ENCODE measurements at regions not wholly inside any gene's neighbourhood (a gene's known extent, or its start where the extent isn't known, plus 50 kb on each side); places are given as distances from the start of the nearest gene placed in this dataset.

- H3K27ac ChIP-seq = no peak overlapping the region
- no peak overlapping the region for H3K9ac ChIP-seq (ENCODE audit: low read depth in 2 of 2, low read length in 2 of 2)
- no peak overlapping the region for H3K4me3 ChIP-seq
- H3K4me1 ChIP-seq = no peaks in the 10 kb centered on the region
- no peaks in the 10 kb centered on the region for H3K27me3 ChIP-seq
- no peak for TF ChIP-seq CTCF (IDR thresholded peaks at IDR 0.05)
- no peaks in the 10 kb centered on the region for H3K9me3 ChIP-seq
- intact Hi-C loops (cut with DNase I) = no loop called here
- no peaks in the 10 kb centered on the region for H3K36me3 ChIP-seq
- no peak for DNase-seq
These were observed 544.9 kb downstream of the NSUN3 start for GRCh38 chr3:94607778-94608177.

GRCh38 chr3:94609908-94610307 lies 547.0 kb downstream of the NSUN3 start:
- Histone ChIP-seq H3K4me1 (no peaks in the 10 kb centered on the region), H3K9ac (ENCODE audit: low read depth in 2 of 2, low read length in 2 of 2) (no peak overlapping the region), H3K4me3 (no peak overlapping the region), H3K27me3 (no peaks in the 10 kb centered on the region), H3K27ac (no peak overlapping the region), H3K9me3 (no peaks in the 10 kb centered on the region), H3K36me3 (no peaks in the 10 kb centered on the region)
- TF ChIP-seq CTCF (IDR thresholded peaks at IDR 0.05) = no peak
- no peak for DNase-seq
- intact Hi-C loops (cut with DNase I) = no loop called here

- H3K27ac ChIP-seq = no peak overlapping the region
- intact Hi-C loops (cut with DNase I) = no loop called here
These were observed 548.7 kb downstream of the NSUN3 start for GRCh38 chr3:94611596-94611995.

GRCh38 chr3:94612631-94613030 lies 549.8 kb downstream of the NSUN3 start:
- intact Hi-C loops (cut with DNase I) = no loop called here

More at GRCh38 chr3:94611596-94611995, 548.7 kb downstream of the NSUN3 start:
- DNase-seq = no peak
- H3K27me3 ChIP-seq = no peaks in the 10 kb centered on the region
- H3K4me1 ChIP-seq = no peaks in the 10 kb centered on the region
- H3K36me3 ChIP-seq = no peaks in the 10 kb centered on the region
- H3K9ac ChIP-seq (ENCODE audit: low read depth in 2 of 2, low read length in 2 of 2) = no peak overlapping the region
- TF ChIP-seq CTCF (IDR thresholded peaks at IDR 0.05) = no peak
- no peak overlapping the region for H3K4me3 ChIP-seq
- no peaks in the 10 kb centered on the region for H3K9me3 ChIP-seq

GRCh38 chr3:94614192-94614591 lies 551.3 kb downstream of the NSUN3 start:
- intact Hi-C loops (cut with DNase I) = no loop called here

More at GRCh38 chr3:94612631-94613030, 549.8 kb downstream of the NSUN3 start:
- Histone ChIP-seq H3K9ac (ENCODE audit: low read depth in 2 of 2, low read length in 2 of 2) (no peak overlapping the region), H3K4me1 (no peaks in the 10 kb centered on the region), H3K9me3 (no peaks in the 10 kb centered on the region), H3K27ac (no peak overlapping the region), H3K36me3 (no peaks in the 10 kb centered on the region), H3K27me3 (no peaks in the 10 kb centered on the region), H3K4me3 (no peak overlapping the region)
- TF ChIP-seq CTCF (IDR thresholded peaks at IDR 0.05) = no peak
- no peak for DNase-seq

More at GRCh38 chr3:94614192-94614591, 551.3 kb downstream of the NSUN3 start:
- DNase-seq = no peak
- no peak overlapping the region for H3K4me3 ChIP-seq
- H3K36me3 ChIP-seq = no peaks in the 10 kb centered on the region
- no peaks in the 10 kb centered on the region for H3K9me3 ChIP-seq
- no peak for TF ChIP-seq CTCF (IDR thresholded peaks at IDR 0.05)
- H3K27ac ChIP-seq = no peak overlapping the region
- H3K9ac ChIP-seq (ENCODE audit: low read depth in 2 of 2, low read length in 2 of 2) = no peak overlapping the region
- no peaks in the 10 kb centered on the region for H3K4me1 ChIP-seq
- no peaks in the 10 kb centered on the region for H3K27me3 ChIP-seq
